ENCODE measurements at regions not wholly inside any gene's neighbourhood (a gene's known extent, or its start where the extent isn't known, plus 50 kb on each side); places are given as distances from the start of the nearest gene placed in this dataset.
"Not testable (repeated sequence)": the region's sequence is repeated elsewhere in the genome, so short reads cannot be mapped to it uniquely, and the experiment has no call there.

- DNase-seq: not testable (repeated sequence)
Observed at GRCh38 chr7:65519751-65520150, 146.1 kb downstream of the ZNF92 start.

- DNase-seq: not testable (repeated sequence)
Observed at GRCh38 chr7:65545465-65546161, 172.0 kb downstream of the ZNF92 start.

- DNase-seq: not testable (repeated sequence)
Observed at GRCh38 chr7:65549589-65550443, 176.2 kb downstream of the ZNF92 start.

- not testable (repeated sequence) for DNase-seq
Observed at GRCh38 chr7:65550444-65550809, 176.8 kb downstream of the ZNF92 start.

GRCh38 chr7:65551042-65551441 is 177.4 kb downstream of the ZNF92 start:
- not testable (repeated sequence) for DNase-seq

GRCh38 chr7:65554553-65555476 is 181.2 kb downstream of the ZNF92 start:
- DNase-seq: not testable (repeated sequence)

- DNase-seq: not testable (repeated sequence)
Observed at GRCh38 chr7:65558584-65558983, 184.9 kb downstream of the ZNF92 start.

- not testable (repeated sequence) for DNase-seq
Observed at GRCh38 chr7:65561786-65562372, 188.2 kb downstream of the ZNF92 start.

- not testable (repeated sequence) for DNase-seq
Observed at GRCh38 chr7:65562522-65562921, 188.9 kb downstream of the ZNF92 start.

- DNase-seq: not testable (repeated sequence)
Observed at GRCh38 chr7:65563333-65563732, 189.7 kb downstream of the ZNF92 start.

- not testable (repeated sequence) for DNase-seq
Observed at GRCh38 chr7:65568226-65568625, 194.6 kb downstream of the ZNF92 start.

GRCh38 chr7:65570990-65571389 is 197.3 kb downstream of the ZNF92 start:
- DNase-seq: not testable (repeated sequence)

- not testable (repeated sequence) for DNase-seq
Observed at GRCh38 chr7:65572581-65572980, 198.9 kb downstream of the ZNF92 start.

- DNase-seq: not testable (repeated sequence)
Observed at GRCh38 chr7:65576370-65576769, 202.7 kb downstream of the ZNF92 start.

GRCh38 chr7:65582518-65583119 is 209.0 kb downstream of the ZNF92 start:
- DNase-seq: not testable (repeated sequence)

- DNase-seq: not testable (repeated sequence)
Observed at GRCh38 chr7:65602495-65602894, 228.8 kb downstream of the ZNF92 start.

- no peak for DNase-seq
Observed at GRCh38 chr7:65609131-65609530, 235.5 kb downstream of the ZNF92 start.

- not testable (repeated sequence) for DNase-seq
Observed at GRCh38 chr7:65613644-65614289, 240.1 kb downstream of the ZNF92 start.

- not testable (repeated sequence) for DNase-seq
Observed at GRCh38 chr7:65616111-65616510, 242.5 kb downstream of the ZNF92 start.

GRCh38 chr7:65620216-65620615 is 246.6 kb downstream of the ZNF92 start:
- DNase-seq: not testable (repeated sequence)

GRCh38 chr7:65621580-65622201 is 248.0 kb downstream of the ZNF92 start:
- not testable (repeated sequence) for DNase-seq

Data from NCI-H1436 treated with DMSO at 0.1 percent for 48 hours (cell line).